OCI-LY1 (cell line): ENCODE measurements at regions not wholly inside any gene's neighbourhood (a gene's known extent, or its start where the extent isn't known, plus 50 kb on each side); places are given as distances from the start of the nearest gene placed in this dataset.
"Not testable (repeated sequence)": the region's sequence is repeated elsewhere in the genome, so short reads cannot be mapped to it uniquely, and the experiment has no call there.

Experiments used
- H2AFZ ChIP-seq: fragments of 200-600 bp; sonication (generic), shearing (Covaris generic); 2 replicates; pipeline ENCODE4 v1.6.0; 2014; ENCODE audit warnings: antibody characterized with exemption, mild to moderate bottlenecking, low read length
- H3F3A ChIP-seq: fragments of 200-600 bp; sonication (generic), shearing (Covaris generic); 2 replicates; pipeline ENCODE4 v1.6.0; 2014; ENCODE audit warnings: mild to moderate bottlenecking, antibody characterized with exemption, low read length, moderate library complexity; ENCODE audit not compliant: insufficient read depth
- H3K27ac ChIP-seq: fragments of 200-600 bp; sonication (generic); 2 replicates; pipeline ENCODE4 v1.5.1; 2014; ENCODE audit warnings: low read length, mixed run types, mild to moderate bottlenecking, low read depth; ENCODE audit not compliant: poor library complexity, severe bottlenecking
- H3K27me3 ChIP-seq: fragments of 200-600 bp; sonication (generic); 2 replicates; pipeline ENCODE4 v1.6.0; 2014; ENCODE audit warnings: antibody characterized with exemption, mild to moderate bottlenecking, low read length, moderate library complexity; ENCODE audit not compliant: insufficient read depth
- H3K36me3 ChIP-seq: fragments of 200-600 bp; sonication (generic); 2 replicates; pipeline ENCODE4 v1.6.1; 2014; ENCODE audit warnings: mild to moderate bottlenecking, antibody characterized with exemption, low read length, moderate library complexity, mixed read lengths; ENCODE audit not compliant: insufficient read depth
- H3K4me1 ChIP-seq: fragments of 200-600 bp; sonication (generic); 2 replicates; pipeline ENCODE4 v1.5.1; 2014; ENCODE audit warnings: mild to moderate bottlenecking, low read length, moderate library complexity; ENCODE audit not compliant: insufficient read depth, severe bottlenecking
- H3K4me2 ChIP-seq: fragments of 200-600 bp; sonication (generic), shearing (Covaris generic); 2 replicates; pipeline ENCODE4 v1.6.1; 2014; ENCODE audit warnings: low read length
- H3K4me3 ChIP-seq: fragments of 200-600 bp; sonication (generic); 2 replicates; pipeline ENCODE4 v1.5.1; 2014; ENCODE audit warnings: low read length, low read depth, mild to moderate bottlenecking, mixed read lengths; ENCODE audit not compliant: poor library complexity, severe bottlenecking
- H3K79me2 ChIP-seq: fragments of 200-600 bp; shearing (Covaris generic); 2 replicates; pipeline ENCODE4 v1.6.1; 2016; ENCODE audit warnings: mixed run types, low read length, mixed read lengths; ENCODE audit not compliant: insufficient read depth
- H3K9ac ChIP-seq: fragments of 200-600 bp; sonication (generic), shearing (Covaris generic); 2 replicates; pipeline ENCODE4 v1.6.1; 2014; ENCODE audit warnings: mild to moderate bottlenecking, low read length, mixed read lengths
- H3K9me2 ChIP-seq: fragments of 200-600 bp; sonication (generic), shearing (Covaris generic); 2 replicates; pipeline ENCODE4 v1.6.1; 2014; ENCODE audit warnings: low read depth, mild to moderate bottlenecking, low read length, mixed read lengths
- H3K9me3 ChIP-seq: fragments of 200-600 bp; shearing (Covaris generic); 2 replicates; pipeline ENCODE4 v1.6.1; 2014; ENCODE audit warnings: low read length, mixed read lengths
- H4K20me1 ChIP-seq: fragments of 200-600 bp; sonication (generic), shearing (Covaris generic); 2 replicates; pipeline ENCODE4 v1.6.0; 2016; ENCODE audit warnings: mild to moderate bottlenecking, low read length; ENCODE audit not compliant: insufficient read depth

DNA sequence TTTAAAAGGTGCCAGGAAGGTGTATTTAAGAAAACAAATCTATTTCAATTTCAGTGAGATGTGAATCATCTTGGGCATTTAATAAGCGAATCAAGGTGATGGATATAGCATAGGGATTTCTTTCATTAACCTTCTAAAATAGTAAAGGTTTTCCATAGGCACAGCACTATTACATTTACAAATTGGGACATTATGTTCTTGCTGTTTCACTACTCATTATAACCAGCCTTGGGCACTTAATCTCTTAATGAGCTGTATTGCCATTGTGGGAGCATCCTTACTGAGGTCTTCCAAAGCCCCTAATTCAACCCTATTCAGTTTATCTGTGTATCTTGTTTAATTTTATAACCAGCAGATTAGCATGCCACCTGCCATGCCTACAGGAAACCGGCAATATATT lies 1305.5 kb downstream of the CDH12 start:
- H3K4me1 ChIP-seq, result not testable (repeated sequence)

GRCh38 chr5:21535114-21535513 lies 1318.0 kb downstream of the CDH12 start:
- not testable (repeated sequence) for H3K9ac ChIP-seq, H2AFZ ChIP-seq, H3K27me3 ChIP-seq, H4K20me1 ChIP-seq, H3F3A ChIP-seq, H3K36me3 ChIP-seq, H3K9me3 ChIP-seq, H3K4me1 ChIP-seq, H3K27ac ChIP-seq, H3K4me2 ChIP-seq, H3K9me2 ChIP-seq, H3K79me2 ChIP-seq, H3K4me3 ChIP-seq

More for the DNA sequence above, 1305.5 kb downstream of the CDH12 start:
- H3K79me2 ChIP-seq, H3K27me3 ChIP-seq, H2AFZ ChIP-seq, H3K27ac ChIP-seq, H3K4me3 ChIP-seq, H3F3A ChIP-seq, H3K4me2 ChIP-seq, H3K9ac ChIP-seq, H3K9me3 ChIP-seq, H3K36me3 ChIP-seq, H4K20me1 ChIP-seq, H3K9me2 ChIP-seq: not testable (repeated sequence)

GRCh38 chr5:21521157-21521556 lies 1332.0 kb downstream of the CDH12 start:
- H3K27me3 ChIP-seq, H3F3A ChIP-seq, H2AFZ ChIP-seq, H3K9me3 ChIP-seq, H3K27ac ChIP-seq, H3K4me3 ChIP-seq, H3K9ac ChIP-seq, H3K9me2 ChIP-seq, H4K20me1 ChIP-seq, H3K4me2 ChIP-seq, H3K79me2 ChIP-seq, H3K36me3 ChIP-seq, H3K4me1 ChIP-seq: not testable (repeated sequence)

DNA sequence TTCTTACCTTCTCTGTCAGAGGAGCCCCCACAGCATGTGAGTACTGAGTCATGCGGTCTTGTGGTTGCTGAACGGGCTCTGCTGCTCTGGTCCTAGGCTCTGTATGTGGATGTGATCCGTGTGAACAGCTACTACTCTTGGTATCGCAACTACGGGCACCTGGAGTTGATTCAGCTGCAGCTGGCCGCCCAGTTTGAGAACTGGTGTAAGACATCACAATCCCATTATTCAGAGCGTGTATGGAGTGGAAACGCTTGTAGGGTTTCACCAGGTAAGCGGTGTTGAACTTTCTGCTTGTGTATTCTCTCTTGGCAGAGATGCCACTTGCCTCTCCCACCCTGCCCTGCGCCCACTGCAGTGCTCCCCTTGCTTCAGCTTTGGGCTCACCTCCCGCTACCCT lies 1356.2 kb downstream of the CDH12 start:
- H3K27ac ChIP-seq, H3K9me2 ChIP-seq, H3K4me1 ChIP-seq, H3K9me3 ChIP-seq, H3F3A ChIP-seq, H3K36me3 ChIP-seq, H3K27me3 ChIP-seq, H3K4me3 ChIP-seq, H3K9ac ChIP-seq, H3K4me2 ChIP-seq, H2AFZ ChIP-seq, H4K20me1 ChIP-seq, H3K79me2 ChIP-seq: not testable (repeated sequence)

- not testable (repeated sequence) for H2AFZ ChIP-seq, H3K36me3 ChIP-seq, H3K4me3 ChIP-seq, H3K9me3 ChIP-seq, H4K20me1 ChIP-seq, H3F3A ChIP-seq, H3K4me1 ChIP-seq, H3K4me2 ChIP-seq, H3K79me2 ChIP-seq, H3K9ac ChIP-seq, H3K9me2 ChIP-seq, H3K27ac ChIP-seq, H3K27me3 ChIP-seq
Measured at GRCh38 chr5:21496056-21496455, 1357.1 kb downstream of the CDH12 start.

- not testable (repeated sequence) for H3F3A ChIP-seq, H3K79me2 ChIP-seq, H3K4me1 ChIP-seq, H2AFZ ChIP-seq, H3K9me3 ChIP-seq, H3K9me2 ChIP-seq, H3K4me2 ChIP-seq, H3K27me3 ChIP-seq, H3K4me3 ChIP-seq, H3K36me3 ChIP-seq, H4K20me1 ChIP-seq, H3K9ac ChIP-seq, H3K27ac ChIP-seq
Measured at GRCh38 chr5:21495235-21495634, 1357.9 kb downstream of the CDH12 start.

- H2AFZ ChIP-seq, H3K9me2 ChIP-seq, H4K20me1 ChIP-seq, H3K4me1 ChIP-seq, H3K9ac ChIP-seq, H3K4me3 ChIP-seq, H3K27me3 ChIP-seq, H3K27ac ChIP-seq, H3F3A ChIP-seq, H3K79me2 ChIP-seq, H3K36me3 ChIP-seq, H3K4me2 ChIP-seq, H3K9me3 ChIP-seq: not testable (repeated sequence)
Measured at GRCh38 chr5:21494033-21494432, 1359.1 kb downstream of the CDH12 start.

DNA sequence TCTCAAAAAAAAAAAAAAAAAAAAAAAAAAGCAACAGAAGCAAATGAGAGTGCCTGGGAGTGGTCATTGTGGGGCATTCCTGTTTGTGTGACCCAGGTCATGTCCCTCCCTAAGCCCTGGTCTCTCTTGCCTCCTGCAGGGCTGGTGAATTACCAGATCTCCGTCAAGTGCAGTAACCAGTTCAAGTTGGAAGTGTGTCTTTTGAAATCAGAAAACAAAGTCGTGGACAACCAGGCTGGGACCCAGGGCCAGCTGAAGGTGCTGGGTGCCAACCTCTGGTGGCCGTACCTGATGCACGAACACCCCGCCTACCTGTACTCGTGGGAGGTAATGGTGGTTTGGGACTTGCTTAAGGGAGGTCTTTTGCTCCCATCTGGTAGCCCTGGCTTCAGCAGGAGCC lies 1362.0 kb downstream of the CDH12 start:
- not testable (repeated sequence) for H3K36me3 ChIP-seq, H3K27me3 ChIP-seq, H3K9me2 ChIP-seq, H3F3A ChIP-seq, H4K20me1 ChIP-seq, H3K4me3 ChIP-seq, H3K27ac ChIP-seq, H3K4me1 ChIP-seq, H3K79me2 ChIP-seq, H3K9me3 ChIP-seq, H3K9ac ChIP-seq, H3K4me2 ChIP-seq, H2AFZ ChIP-seq
